Lower lobe of right lung (tissue), 2 donors: ENCODE measurements at regions not wholly inside any gene's neighbourhood (a gene's known extent, or its start where the extent isn't known, plus 50 kb on each side); places are given as distances from the start of the nearest gene placed in this dataset.

ENCODE experiments used
- ATAC-seq, 2 donors: fragments of 200-7000 bp; cut with Tn5 transposase; one replicate each; pipeline ENCODE4 v1.9.1; 2020 to 2022; ENCODE audit warnings: mild to moderate bottlenecking in 2 of 2, moderate library complexity in 2 of 2
- DNase-seq: peaks from one replicate; pipeline ENCODE4 v3.0.0-alpha.2; 2020
- H3K27ac ChIP-seq: fragments of 200-600 bp; one replicate; pipeline ENCODE4 v1.8.0; 2022
- H3K27me3 ChIP-seq: fragments of 200-600 bp; one replicate; pipeline ENCODE4 v1.8.0; 2022; ENCODE audit warnings: low read depth
- H3K36me3 ChIP-seq: fragments of 200-600 bp; one replicate; pipeline ENCODE4 v1.8.0; 2022; ENCODE audit warnings: mild to moderate bottlenecking
- H3K4me1 ChIP-seq: fragments of 200-600 bp; one replicate; pipeline ENCODE4 v1.8.0; 2022
- H3K4me3 ChIP-seq: fragments of 200-600 bp; one replicate; pipeline ENCODE4 v1.8.0; 2022; ENCODE audit warnings: mild to moderate bottlenecking
- H3K9me3 ChIP-seq: fragments of 200-600 bp; one replicate; pipeline ENCODE4 v1.8.0; 2022
- intact Hi-C: fragments of 100-400 bp; cut with DNase I; formaldehyde crosslinking; loops from one replicate; pipeline ENCODE4 v1.11.0; 2022
- TF ChIP-seq, protein P1 (sequence below): fragments of 200-600 bp; IDR thresholded peaks from one replicate; pipeline ENCODE4 v1.8.0; 2022; ENCODE audit warnings: antibody characterized with exemption, mild to moderate bottlenecking
- donor health status: DM: no; HTN: yes; CAD: no; lungs with severe emphysema.

GRCh38 chr16:60013076-60013475 lies 1279.0 kb upstream of the GOT2 start:
- intact Hi-C loops, result no loop called here
- ATAC-seq (no peak), DNase-seq (no peak)
- no peak overlapping the region for H3K27ac ChIP-seq
- no peaks in the 10 kb centered on the region for H3K36me3 ChIP-seq
- TF ChIP-seq, protein P1, sequence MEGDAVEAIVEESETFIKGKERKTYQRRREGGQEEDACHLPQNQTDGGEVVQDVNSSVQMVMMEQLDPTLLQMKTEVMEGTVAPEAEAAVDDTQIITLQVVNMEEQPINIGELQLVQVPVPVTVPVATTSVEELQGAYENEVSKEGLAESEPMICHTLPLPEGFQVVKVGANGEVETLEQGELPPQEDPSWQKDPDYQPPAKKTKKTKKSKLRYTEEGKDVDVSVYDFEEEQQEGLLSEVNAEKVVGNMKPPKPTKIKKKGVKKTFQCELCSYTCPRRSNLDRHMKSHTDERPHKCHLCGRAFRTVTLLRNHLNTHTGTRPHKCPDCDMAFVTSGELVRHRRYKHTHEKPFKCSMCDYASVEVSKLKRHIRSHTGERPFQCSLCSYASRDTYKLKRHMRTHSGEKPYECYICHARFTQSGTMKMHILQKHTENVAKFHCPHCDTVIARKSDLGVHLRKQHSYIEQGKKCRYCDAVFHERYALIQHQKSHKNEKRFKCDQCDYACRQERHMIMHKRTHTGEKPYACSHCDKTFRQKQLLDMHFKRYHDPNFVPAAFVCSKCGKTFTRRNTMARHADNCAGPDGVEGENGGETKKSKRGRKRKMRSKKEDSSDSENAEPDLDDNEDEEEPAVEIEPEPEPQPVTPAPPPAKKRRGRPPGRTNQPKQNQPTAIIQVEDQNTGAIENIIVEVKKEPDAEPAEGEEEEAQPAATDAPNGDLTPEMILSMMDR, result no peak
- no peaks in the 10 kb centered on the region for H3K27me3 ChIP-seq
- H3K4me3 ChIP-seq, result no peak overlapping the region
- no peaks in the 10 kb centered on the region for H3K4me1 ChIP-seq
- H3K9me3 ChIP-seq, result no peaks in the 10 kb centered on the region

GRCh38 chr16:60001523-60001922 lies 1267.4 kb upstream of the GOT2 start:
- no peak for DNase-seq
- Histone ChIP-seq H3K9me3 (no peaks in the 10 kb centered on the region), H3K4me1 (no peaks in the 10 kb centered on the region), H3K27me3 (no peaks in the 10 kb centered on the region), H3K4me3 (no peak overlapping the region), H3K36me3 (no peaks in the 10 kb centered on the region), H3K27ac (no peak overlapping the region)
- ATAC-seq, result no peak
- intact Hi-C loops, result no loop called here
- TF ChIP-seq, protein P1, result no peak

GRCh38 chr16:59997706-59998105 lies 1263.6 kb upstream of the GOT2 start:
- H3K4me3 ChIP-seq, result no peak overlapping the region
- no peak overlapping the region for H3K27ac ChIP-seq
- no peak for ATAC-seq
- H3K9me3 ChIP-seq, result no peaks in the 10 kb centered on the region
- no peak for DNase-seq
- TF ChIP-seq, protein P1, result no peak
- H3K36me3 ChIP-seq, result no peaks in the 10 kb centered on the region
- intact Hi-C loops, result no loop called here
- no peaks in the 10 kb centered on the region for H3K27me3 ChIP-seq
- H3K4me1 ChIP-seq, result no peaks in the 10 kb centered on the region

DNA sequence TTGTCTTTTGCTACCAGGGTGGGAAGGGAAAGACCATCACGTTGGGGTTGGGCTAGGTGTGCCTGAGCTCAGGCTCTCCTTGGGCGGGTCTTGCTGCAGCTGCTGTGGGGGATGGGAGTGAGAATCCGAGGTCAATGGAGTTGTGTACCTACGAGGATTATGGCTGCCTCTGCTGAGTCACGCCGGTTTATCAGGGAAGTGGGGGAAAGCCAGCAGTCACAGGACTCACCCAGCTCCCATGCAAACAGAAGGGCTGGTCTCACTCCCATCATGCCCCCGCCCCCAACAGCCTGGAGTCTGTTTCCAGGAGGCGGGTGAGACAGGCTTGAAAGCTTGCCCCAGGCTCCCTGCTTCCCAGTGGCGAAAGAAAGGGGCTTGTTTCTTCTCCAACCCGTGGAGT lies 1259.0 kb upstream of the GOT2 start:
- H3K4me1 ChIP-seq, result no peaks in the 10 kb centered on the region
- no peaks in the 10 kb centered on the region for H3K27me3 ChIP-seq
- DNase-seq, result no peak
- H3K27ac ChIP-seq, result no peak overlapping the region
- TF ChIP-seq, protein P1, result no peak
- H3K36me3 ChIP-seq, result no peaks in the 10 kb centered on the region
- H3K9me3 ChIP-seq, result peaks cover 4% of the 10 kb centered on the region
- intact Hi-C loops, result no loop called here
- H3K4me3 ChIP-seq, result no peak overlapping the region
- ATAC-seq, result no peak

- H3K27ac ChIP-seq, result no peak overlapping the region
- ATAC-seq, result no peak
- no peak overlapping the region for H3K4me3 ChIP-seq
- intact Hi-C loops, result no loop called here
- no peaks in the 10 kb centered on the region for H3K4me1 ChIP-seq
- H3K27me3 ChIP-seq, result no peaks in the 10 kb centered on the region
- H3K9me3 ChIP-seq, result peaks cover 4% of the 10 kb centered on the region
- H3K36me3 ChIP-seq, result no peaks in the 10 kb centered on the region
- TF ChIP-seq, protein P1, result no peak
- no peak for DNase-seq
Observed at GRCh38 chr16:59991171-59991570, 1257.1 kb upstream of the GOT2 start.

DNA sequence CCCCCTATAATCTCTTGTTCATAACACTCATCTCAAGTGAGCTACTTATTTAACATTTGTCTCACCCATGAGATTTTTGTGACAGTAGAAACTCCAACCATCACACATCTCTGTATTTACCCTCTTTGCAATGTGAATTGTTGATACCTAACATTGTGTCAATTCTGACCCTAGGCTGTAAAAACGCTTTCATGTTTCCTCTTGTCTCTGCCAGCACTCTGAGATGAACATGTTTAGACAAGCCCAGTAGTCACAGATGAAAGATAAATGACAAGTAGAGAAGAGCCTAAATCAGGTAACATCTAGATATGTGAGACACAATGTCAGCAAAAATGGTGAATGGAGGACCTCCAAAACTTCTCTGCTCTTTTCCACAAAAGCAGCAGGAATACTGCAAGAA lies 1254.5 kb upstream of the GOT2 start:
- no peak overlapping the region for H3K27ac ChIP-seq
- DNase-seq (no peak), ATAC-seq (no peak)
- H3K9me3 ChIP-seq, result peaks cover 4% of the 10 kb centered on the region
- intact Hi-C loops, result no loop called here
- H3K4me1 ChIP-seq, result no peaks in the 10 kb centered on the region
- H3K4me3 ChIP-seq, result no peak overlapping the region
- H3K36me3 ChIP-seq, result no peaks in the 10 kb centered on the region
- H3K27me3 ChIP-seq, result no peaks in the 10 kb centered on the region
- TF ChIP-seq, protein P1, result no peak
